AML-193 (cell line): ENCODE measurements at regions not wholly inside any gene's neighbourhood (a gene's known extent, or its start where the extent isn't known, plus 50 kb on each side); places are given as distances from the start of the nearest gene placed in this dataset.
"Not testable (repeated sequence)": the region's sequence is repeated elsewhere in the genome, so short reads cannot be mapped to it uniquely, and the experiment has no call there.

Experiments
- DNase-seq, 2 experiments: peaks; one replicate each; lab custom pipeline; 2025; lab: John Stamatoyannopoulos, UW

GRCh38 chr9:82382887-82383616, 394.5 kb downstream of the SPATA31D1 start:
- no peak for DNase-seq

GRCh38 chr9:82385633-82386032, 397.1 kb downstream of the SPATA31D1 start:
- no peak for DNase-seq

GRCh38 chr9:82397534-82397933, 409.0 kb downstream of the SPATA31D1 start:
- no peak for DNase-seq

GRCh38 chr9:82404196-82404870, 415.8 kb downstream of the SPATA31D1 start:
- DNase-seq, result no peak

- no peak for DNase-seq
Observed at GRCh38 chr9:82404881-82405280, 416.3 kb downstream of the SPATA31D1 start.

- DNase-seq, result no peak
Observed at GRCh38 chr9:82406456-82407085, 418.0 kb downstream of the SPATA31D1 start.

- DNase-seq, result no peak
Observed at GRCh38 chr9:82410306-82410705, 421.7 kb downstream of the SPATA31D1 start.

GRCh38 chr9:82410866-82411265, 422.3 kb downstream of the SPATA31D1 start:
- DNase-seq, result no peak

- DNase-seq, result no peak
Observed at GRCh38 chr9:82412586-82413305, 424.2 kb downstream of the SPATA31D1 start.

GRCh38 chr9:82417501-82417900, 428.9 kb downstream of the SPATA31D1 start:
- DNase-seq, result no peak

GRCh38 chr9:82418334-82418733, 429.8 kb downstream of the SPATA31D1 start:
- no peak for DNase-seq

- DNase-seq, result no peak
Observed at GRCh38 chr9:82419696-82420486, 431.3 kb downstream of the SPATA31D1 start.

GRCh38 chr9:82421498-82421897, 432.9 kb downstream of the SPATA31D1 start:
- DNase-seq, result no peak

- no peak for DNase-seq
Observed at GRCh38 chr9:82423700-82424099, 435.1 kb downstream of the SPATA31D1 start.

- DNase-seq, result no peak
Observed at GRCh38 chr9:82424599-82425120, 436.1 kb downstream of the SPATA31D1 start.

GRCh38 chr9:82431121-82431520, 442.5 kb downstream of the SPATA31D1 start:
- DNase-seq, result no peak

- not testable (repeated sequence) for DNase-seq
Observed at GRCh38 chr9:82433290-82433931, 444.8 kb downstream of the SPATA31D1 start.

GRCh38 chr9:82436475-82436874, 447.9 kb downstream of the SPATA31D1 start:
- no peak for DNase-seq

- DNase-seq, result not testable (repeated sequence)
Observed at GRCh38 chr9:82437183-82437582, 448.6 kb downstream of the SPATA31D1 start.

GRCh38 chr9:82438581-82438980, 450.0 kb downstream of the SPATA31D1 start:
- DNase-seq, result no peak

GRCh38 chr9:82443312-82443711, 454.7 kb downstream of the SPATA31D1 start:
- DNase-seq, result no peak
